Natural killer cell (primary cell): ENCODE measurements at regions not wholly inside any gene's neighbourhood (a gene's known extent, or its start where the extent isn't known, plus 50 kb on each side); places are given as distances from the start of the nearest gene placed in this dataset.

ENCODE experiments used
- ATAC-seq, 3 donors: fragments of 150-1000 bp in 2 of 3; fragments of 200-7000 bp in 1 of 3; cut with Tn5 transposase; 1 replicate in 1 of 3; 2 replicates in 2 of 3; pipeline ENCODE4 v1.10.0; 2021; ENCODE audit warnings: mild to moderate bottlenecking in 2 of 3, moderate library complexity in 2 of 3
- DNase-seq, 2 donors: peaks; one replicate each; pipeline versions ENCODE4 v3.0.0 to v3.0.0-alpha.2; 2013 to 2021; ENCODE audit warnings: mixed read lengths in 1 of 2
- H3K27ac ChIP-seq: one replicate; pipeline ENCODE4 v1.5.1; 2013; ENCODE audit warnings: mild to moderate bottlenecking, low read length
- H3K27me3 ChIP-seq: one replicate; pipeline ENCODE4 v1.6.1; 2013; ENCODE audit warnings: low read length; ENCODE audit not compliant: control insufficient read depth, insufficient read depth
- H3K36me3 ChIP-seq: one replicate; pipeline ENCODE4 v1.6.1; 2013; ENCODE audit warnings: low read length; ENCODE audit not compliant: control insufficient read depth, insufficient read depth
- H3K4me1 ChIP-seq: one replicate; pipeline ENCODE4 v1.6.1; 2013; ENCODE audit warnings: low read length; ENCODE audit not compliant: control insufficient read depth, insufficient read depth
- H3K4me3 ChIP-seq: one replicate; pipeline ENCODE4 v1.5.1; 2013; ENCODE audit warnings: low read length
- H3K9me3 ChIP-seq: one replicate; pipeline ENCODE4 v1.6.1; 2013; ENCODE audit warnings: low read length; ENCODE audit not compliant: control insufficient read depth, insufficient read depth
- H3K27ac Mint-ChIP-seq, 2 donors: one replicate each; pipeline ENCODE4 v1.8.0; 2022; ENCODE audit warnings: mild to moderate bottlenecking in 2 of 2, mixed read lengths in 2 of 2, moderate library complexity in 1 of 2
- H3K27me3 Mint-ChIP-seq, 2 donors: one replicate each; pipeline ENCODE4 v1.8.0; 2022; ENCODE audit warnings: low read depth in 2 of 2, mixed read lengths in 2 of 2
- H3K36me3 Mint-ChIP-seq: one replicate; pipeline ENCODE4 v1.8.0; 2022; ENCODE audit warnings: mixed read lengths
- H3K4me1 Mint-ChIP-seq, 2 donors: one replicate each; pipeline ENCODE4 v1.8.0; 2022; ENCODE audit warnings: mixed read lengths in 2 of 2
- H3K4me3 Mint-ChIP-seq: one replicate; pipeline ENCODE4 v1.8.0; 2022; ENCODE audit warnings: mild to moderate bottlenecking, moderate library complexity, mixed read lengths
- H3K9me3 Mint-ChIP-seq, 2 donors: one replicate each; pipeline ENCODE4 v1.8.0; 2022; ENCODE audit warnings: mixed read lengths in 2 of 2
- CTCF ChIP-seq: fragments of 200-600 bp; IDR thresholded peaks from one replicate; pipeline ENCODE4 v1.8.0; 2022; ENCODE audit warnings: antibody characterized with exemption
- WGBS: methylation state at CpG from one replicate; pipeline ENCODE4 v1.1.7; 2013; ENCODE audit warnings: missing lambda C conversion rate; ENCODE audit not compliant: insufficient coverage; 5-methylcytosine and 5-hydroxymethylcytosine counted together
- intact Hi-C: fragments of 100-400 bp; cut with micrococcal nuclease; formaldehyde crosslinking; loops from one replicate; pipeline ENCODE4 v1.14.2; 2022

- Histone ChIP-seq H3K9me3 (no peaks in the 10 kb centered on the region), H3K4me1 (no peaks in the 10 kb centered on the region), H3K4me3 (no peak overlapping the region), H3K27ac (no peak overlapping the region), H3K27me3 (peaks cover 2% of the 10 kb centered on the region), H3K36me3 (no peaks in the 10 kb centered on the region)
- ATAC-seq, result no peak
- no peak overlapping the region for H3K27ac Mint-ChIP-seq
- H3K36me3 Mint-ChIP-seq, result no peaks in the 10 kb centered on the region
- no peaks in the 10 kb centered on the region for H3K4me1 Mint-ChIP-seq
- DNase-seq, result peak in 1 of 2 donors; percentile 13
- WGBS, result 1% methylated on average over 107 of the region's 107 CpGs
- no peak for TF ChIP-seq CTCF
- peaks cover 40 to 58% of the 10 kb centered on the region in 2 donors for H3K27me3 Mint-ChIP-seq
- H3K4me3 Mint-ChIP-seq, result no peak overlapping the region
- intact Hi-C loops, result no loop called here
- H3K9me3 Mint-ChIP-seq, result no peaks in the 10 kb centered on the region
Observed at GRCh38 chr10:21173802-21174714, 276.9 kb upstream of the NEBL start.

GRCh38 chr10:21172930-21173801 lies 276.1 kb upstream of the NEBL start:
- Histone ChIP-seq H3K4me1 (no peaks in the 10 kb centered on the region), H3K4me3 (no peak overlapping the region), H3K27ac (no peak overlapping the region), H3K9me3 (no peaks in the 10 kb centered on the region), H3K36me3 (no peaks in the 10 kb centered on the region), H3K27me3 (peaks cover 2% of the 10 kb centered on the region)
- Mint-ChIP-seq H3K4me1 (no peaks in the 10 kb centered on the region), H3K4me3 (no peak overlapping the region), H3K9me3 (no peaks in the 10 kb centered on the region), H3K36me3 (no peaks in the 10 kb centered on the region), H3K27me3 (peaks cover 42 to 52% of the 10 kb centered on the region in 2 donors), H3K27ac (no peak overlapping the region)
- no peak for ATAC-seq
- intact Hi-C loops, result no loop called here
- DNase-seq, result no peak
- TF ChIP-seq CTCF, result no peak
- WGBS, result 2% methylated on average over 64 of the region's 69 CpGs

GRCh38 chr10:21172542-21172929 lies 275.4 kb upstream of the NEBL start:
- 43% methylated on average over 10 of the region's 10 CpGs for WGBS
- Histone ChIP-seq H3K27me3 (peaks cover 2% of the 10 kb centered on the region), H3K9me3 (no peaks in the 10 kb centered on the region), H3K4me1 (no peaks in the 10 kb centered on the region), H3K27ac (no peak overlapping the region), H3K36me3 (no peaks in the 10 kb centered on the region), H3K4me3 (no peak overlapping the region)
- Mint-ChIP-seq H3K36me3 (no peaks in the 10 kb centered on the region), H3K9me3 (no peaks in the 10 kb centered on the region), H3K27me3 (peaks cover 42 to 47% of the 10 kb centered on the region in 2 donors), H3K4me1 (no peaks in the 10 kb centered on the region), H3K27ac (no peak overlapping the region), H3K4me3 (no peak overlapping the region)
- DNase-seq (no peak), ATAC-seq (no peak)
- intact Hi-C loops, result no loop called here
- TF ChIP-seq CTCF, result no peak
